Hepatocyte (in vitro differentiated cells): ENCODE measurements at regions not wholly inside any gene's neighbourhood (a gene's known extent, or its start where the extent isn't known, plus 50 kb on each side); places are given as distances from the start of the nearest gene placed in this dataset.

Experiments used
- DNase-seq: peaks from one replicate; pipeline ENCODE4 v3.0.0-alpha.2; 2016; ENCODE audit warnings: low spot score
- H2AFZ ChIP-seq: fragments of 200-600 bp; sonication (generic); 2 replicates; pipeline ENCODE4 v1.6.0; 2016; ENCODE audit warnings: antibody characterized with exemption, mild to moderate bottlenecking
- H3K27ac ChIP-seq: fragments of 200-600 bp; sonication (generic); 2 replicates; pipeline ENCODE4 v1.5.1; 2016; ENCODE audit warnings: mild to moderate bottlenecking
- H3K27me3 ChIP-seq: fragments of 200-600 bp; sonication (generic); 2 replicates; pipeline ENCODE4 v1.6.1; 2016
- H3K36me3 ChIP-seq: fragments of 200-600 bp; sonication (generic); replicated peaks from 2 replicates; pipeline ENCODE4 v1.5.1; 2016; ENCODE audit warnings: low read depth; ENCODE audit not compliant: insufficient read depth
- H3K4me1 ChIP-seq: fragments of 200-600 bp; sonication (generic); 2 replicates; pipeline ENCODE4 v1.5.1; 2016; ENCODE audit warnings: mild to moderate bottlenecking, moderate library complexity; ENCODE audit not compliant: insufficient read depth
- H3K4me2 ChIP-seq: fragments of 200-600 bp; sonication (generic); 2 replicates; pipeline ENCODE4 v1.6.0; 2016
- H3K4me3 ChIP-seq: fragments of 200-600 bp; sonication (generic); 2 replicates; pipeline ENCODE4 v1.5.1; 2016; ENCODE audit warnings: mild to moderate bottlenecking
- H3K79me2 ChIP-seq: fragments of 200-600 bp; sonication (generic); 2 replicates; pipeline ENCODE4 v1.6.0; 2017; ENCODE audit warnings: mild to moderate bottlenecking
- H3K9me2 ChIP-seq: fragments of 200-600 bp; sonication (generic); replicated peaks from 2 replicates; pipeline ENCODE4 v1.6.0; 2017; ENCODE audit warnings: mild to moderate bottlenecking; ENCODE audit not compliant: insufficient read depth
- H3K9me3 ChIP-seq: fragments of 200-600 bp; sonication (generic); 2 replicates; pipeline ENCODE4 v1.5.1; 2016; ENCODE audit warnings: low read depth, mild to moderate bottlenecking
- H4K20me1 ChIP-seq: fragments of 200-600 bp; sonication (generic); 2 replicates; pipeline ENCODE4 v1.6.0; 2016; ENCODE audit warnings: mild to moderate bottlenecking; ENCODE audit not compliant: insufficient read depth, poor library complexity, severe bottlenecking
- CTCF ChIP-seq: fragments of 200-600 bp; sonication (generic); IDR thresholded peaks from 2 replicates; pipeline ENCODE4 v1.5.1; 2016; ENCODE audit warnings: antibody characterized with exemption, mild to moderate bottlenecking; ENCODE audit not compliant: poor library complexity
- EZH2 ChIP-seq: fragments of 200-600 bp; sonication (generic); IDR thresholded peaks from 2 replicates; pipeline ENCODE4 v1.6.1; 2016; ENCODE audit warnings: antibody characterized with exemption, mild to moderate bottlenecking, borderline replicate concordance
- EZH2phosphoT487 ChIP-seq: fragments of 200-600 bp; sonication (generic); IDR thresholded peaks from one replicate; pipeline ENCODE4 v1.6.1; 2018; ENCODE audit warnings: antibody characterized with exemption, mild to moderate bottlenecking, low read depth, moderate library complexity; ENCODE audit not compliant: unreplicated experiment, severe bottlenecking
- WGBS: methylation state at CpG from one replicate; pipeline ENCODE4 v1.1.6; 2016; ENCODE audit warnings: low lambda C conversion rate; ENCODE audit errors: missing lambda C conversion rate; 5-methylcytosine and 5-hydroxymethylcytosine counted together

DNA sequence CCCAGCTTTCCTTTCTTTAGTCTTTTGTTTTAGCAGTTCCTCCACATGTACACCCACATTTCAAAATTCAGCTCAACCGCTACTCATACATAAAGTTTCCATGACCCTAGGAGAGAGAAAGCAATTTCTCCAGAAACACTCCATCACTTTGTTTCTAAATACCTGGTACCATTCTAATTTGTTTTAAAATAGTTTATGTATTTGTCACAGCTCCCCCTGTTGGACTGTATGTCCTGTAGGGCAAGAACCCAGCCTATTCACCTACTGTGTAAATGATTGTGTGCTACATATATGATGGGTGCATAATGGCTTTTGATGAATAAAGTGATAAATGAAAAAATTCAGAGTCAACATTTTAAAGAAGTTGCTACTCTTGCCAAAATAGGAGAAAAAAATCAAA, 139.1 kb downstream of the COX7C start:
- WGBS, result 96% methylated on average over 1 of the region's 1 CpG
- Histone ChIP-seq H4K20me1 (no peaks in the 10 kb centered on the region), H3K27ac (no peak overlapping the region), H2AFZ (no peak overlapping the region), H3K4me2 (no peak overlapping the region), H3K4me3 (no peak overlapping the region), H3K9me3 (no peaks in the 10 kb centered on the region), H3K36me3 (no peaks in the 10 kb centered on the region), H3K4me1 (no peaks in the 10 kb centered on the region), H3K27me3 (no peaks in the 10 kb centered on the region), H3K79me2 (no peaks in the 10 kb centered on the region), H3K9me2 (no peaks in the 10 kb centered on the region)
- TF ChIP-seq EZH2 (no peak), CTCF (no peak), EZH2phosphoT487 (no peak)
- no peak for DNase-seq

GRCh38 chr5:86757824-86758223, 140.1 kb downstream of the COX7C start:
- H3K4me1 ChIP-seq, result no peaks in the 10 kb centered on the region
- H3K36me3 ChIP-seq, result no peaks in the 10 kb centered on the region
- H3K9me3 ChIP-seq, result no peaks in the 10 kb centered on the region
- TF ChIP-seq CTCF, result no peak
- TF ChIP-seq EZH2phosphoT487, result no peak
- TF ChIP-seq EZH2, result no peak
- no peaks in the 10 kb centered on the region for H3K79me2 ChIP-seq
- no peak overlapping the region for H3K4me2 ChIP-seq
- H4K20me1 ChIP-seq, result no peaks in the 10 kb centered on the region
- H3K27me3 ChIP-seq, result no peaks in the 10 kb centered on the region
- H3K27ac ChIP-seq, result no peak overlapping the region
- DNase-seq, result no peak
- no peak overlapping the region for H2AFZ ChIP-seq
- 55% methylated on average over 5 of the region's 5 CpGs for WGBS
- no peaks in the 10 kb centered on the region for H3K9me2 ChIP-seq
- H3K4me3 ChIP-seq, result no peak overlapping the region

DNA sequence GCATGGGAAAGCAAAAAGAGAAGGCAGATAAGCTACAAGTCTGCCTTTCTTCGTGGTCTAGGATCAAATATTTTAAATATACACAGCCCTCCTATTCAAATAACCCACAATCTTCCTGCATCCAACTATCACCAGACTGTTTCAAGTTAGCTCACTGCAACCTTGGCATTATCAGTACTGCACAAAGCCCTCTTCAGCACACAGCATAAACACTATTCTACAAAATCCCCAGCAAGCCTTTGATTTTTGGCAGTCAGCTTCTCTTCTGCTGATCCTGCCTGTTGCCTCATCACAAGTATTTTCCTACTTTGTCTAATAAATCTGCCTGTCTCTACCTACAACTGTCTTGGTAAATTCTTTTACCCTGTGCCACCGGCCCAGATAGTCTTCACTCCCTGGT, 142.9 kb downstream of the COX7C start:
- WGBS, result 49% methylated on average over 2 of the region's 2 CpGs
- no peaks in the 10 kb centered on the region for H3K36me3 ChIP-seq
- no peaks in the 10 kb centered on the region for H3K9me3 ChIP-seq
- no peak overlapping the region for H3K4me2 ChIP-seq
- DNase-seq, result no peak
- H3K79me2 ChIP-seq, result no peaks in the 10 kb centered on the region
- H3K4me3 ChIP-seq, result no peak overlapping the region
- no peaks in the 10 kb centered on the region for H3K4me1 ChIP-seq
- no peaks in the 10 kb centered on the region for H4K20me1 ChIP-seq
- no peak overlapping the region for H3K27ac ChIP-seq
- H3K27me3 ChIP-seq, result no peaks in the 10 kb centered on the region
- H2AFZ ChIP-seq, result no peak overlapping the region
- TF ChIP-seq EZH2phosphoT487 (no peak), CTCF (no peak), EZH2 (no peak)
- H3K9me2 ChIP-seq, result no peaks in the 10 kb centered on the region

- no peaks in the 10 kb centered on the region for H3K9me3 ChIP-seq
- no peak overlapping the region for H3K4me2 ChIP-seq
- H3K9me2 ChIP-seq, result no peaks in the 10 kb centered on the region
- H3K36me3 ChIP-seq, result no peaks in the 10 kb centered on the region
- no peaks in the 10 kb centered on the region for H3K4me1 ChIP-seq
- WGBS, result 76% methylated on average over 1 of the region's 1 CpG
- H3K4me3 ChIP-seq, result no peak overlapping the region
- no peak overlapping the region for H3K27ac ChIP-seq
- no peaks in the 10 kb centered on the region for H3K27me3 ChIP-seq
- H4K20me1 ChIP-seq, result no peaks in the 10 kb centered on the region
- H2AFZ ChIP-seq, result no peak overlapping the region
- no peak for DNase-seq
- no peaks in the 10 kb centered on the region for H3K79me2 ChIP-seq
- TF ChIP-seq EZH2 (no peak), EZH2phosphoT487 (no peak), CTCF (no peak)
Measured at GRCh38 chr5:86763929-86764328, 146.2 kb downstream of the COX7C start.
